Mucosa of descending colon (tissue), 3 donors: ENCODE measurements at regions not wholly inside any gene's neighbourhood (a gene's known extent, or its start where the extent isn't known, plus 50 kb on each side); places are given as distances from the start of the nearest gene placed in this dataset.

Experiments
- ATAC-seq: fragments of 200-7000 bp; cut with Tn5 transposase; one replicate; pipeline ENCODE4 v1.9.1; 2020; ENCODE audit warnings: mild to moderate bottlenecking, moderate library complexity
- DNase-seq, 3 donors: peaks; one replicate each; pipeline ENCODE4 v3.0.0-alpha.2; 2020
- H3K36me3 ChIP-seq: fragments of 200-600 bp; one replicate; pipeline ENCODE4 v1.8.0; 2021; ENCODE audit warnings: low read depth, mild to moderate bottlenecking
- H3K4me1 ChIP-seq: fragments of 200-600 bp; one replicate; pipeline ENCODE4 v1.8.0; 2021; ENCODE audit warnings: low read depth, mild to moderate bottlenecking
- H3K4me3 ChIP-seq: fragments of 200-600 bp; one replicate; pipeline ENCODE4 v1.8.0; 2021; ENCODE audit warnings: mild to moderate bottlenecking
- H3K9me3 ChIP-seq: fragments of 200-600 bp; one replicate; pipeline ENCODE4 v1.8.0; 2021; ENCODE audit warnings: mild to moderate bottlenecking
- CTCF ChIP-seq: fragments of 200-600 bp; IDR thresholded peaks from one replicate; pipeline ENCODE4 v1.8.0; 2022; ENCODE audit warnings: antibody characterized with exemption, mild to moderate bottlenecking
- intact Hi-C, 2 donors: fragments of 100-400 bp; cut with DNase I in 1 of 2; cut with micrococcal nuclease in 1 of 2; formaldehyde crosslinking; loops; one replicate each; pipeline versions ENCODE4 v1.11.0 to v1.11.1; 2022; cut with DNase I, micrococcal nuclease
- donor health status: DM: no; HTN: no; CAD: no; lungs with moderate emphysema.
- donor health status: DM: no; HTN: no; CAD: no.
- donor health status: DM: no; HTN: yes; CAD: no.

- no peak for DNase-seq
- Histone ChIP-seq H3K9me3 (no peaks in the 10 kb centered on the region), H3K4me1 (no peaks in the 10 kb centered on the region), H3K36me3 (no peaks in the 10 kb centered on the region), H3K4me3 (no peak overlapping the region)
- intact Hi-C loops, result no loop called here
- ATAC-seq, result no peak
- TF ChIP-seq CTCF, result no peak
Observed at GRCh38 chr2:52974127-52974526, 793.5 kb upstream of the CHAC2 start.

DNA sequence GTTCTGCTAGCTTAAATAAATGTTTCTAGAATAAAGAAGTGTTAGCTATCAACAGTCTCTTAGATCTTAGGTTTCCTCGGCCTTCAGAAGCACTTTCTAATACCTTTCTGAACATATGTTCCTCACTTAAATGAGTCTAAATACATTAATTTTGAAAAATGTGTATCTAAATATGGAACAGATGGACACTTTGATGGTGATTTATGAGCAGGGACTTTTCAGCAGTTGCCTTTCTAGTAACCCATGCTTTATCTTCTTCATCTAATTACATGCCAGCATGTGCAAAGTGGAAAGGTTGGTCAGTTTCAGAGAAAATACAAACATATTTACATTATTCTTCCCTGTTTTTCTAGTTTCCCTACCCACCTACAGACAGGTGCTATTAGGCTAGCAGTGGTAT is 797.0 kb upstream of the CHAC2 start:
- ATAC-seq, result no peak
- intact Hi-C loops, result no loop called here
- H3K4me3 ChIP-seq, result no peak overlapping the region
- no peak for TF ChIP-seq CTCF
- no peaks in the 10 kb centered on the region for H3K36me3 ChIP-seq
- no peak for DNase-seq
- no peaks in the 10 kb centered on the region for H3K4me1 ChIP-seq
- no peaks in the 10 kb centered on the region for H3K9me3 ChIP-seq

- intact Hi-C loops, result no loop called here
- Histone ChIP-seq H3K4me3 (no peak overlapping the region), H3K36me3 (no peaks in the 10 kb centered on the region), H3K9me3 (no peaks in the 10 kb centered on the region), H3K4me1 (no peaks in the 10 kb centered on the region)
- TF ChIP-seq CTCF, result no peak
- ATAC-seq (no peak), DNase-seq (no peak)
Observed at GRCh38 chr2:52968043-52968442, 799.6 kb upstream of the CHAC2 start.

DNA sequence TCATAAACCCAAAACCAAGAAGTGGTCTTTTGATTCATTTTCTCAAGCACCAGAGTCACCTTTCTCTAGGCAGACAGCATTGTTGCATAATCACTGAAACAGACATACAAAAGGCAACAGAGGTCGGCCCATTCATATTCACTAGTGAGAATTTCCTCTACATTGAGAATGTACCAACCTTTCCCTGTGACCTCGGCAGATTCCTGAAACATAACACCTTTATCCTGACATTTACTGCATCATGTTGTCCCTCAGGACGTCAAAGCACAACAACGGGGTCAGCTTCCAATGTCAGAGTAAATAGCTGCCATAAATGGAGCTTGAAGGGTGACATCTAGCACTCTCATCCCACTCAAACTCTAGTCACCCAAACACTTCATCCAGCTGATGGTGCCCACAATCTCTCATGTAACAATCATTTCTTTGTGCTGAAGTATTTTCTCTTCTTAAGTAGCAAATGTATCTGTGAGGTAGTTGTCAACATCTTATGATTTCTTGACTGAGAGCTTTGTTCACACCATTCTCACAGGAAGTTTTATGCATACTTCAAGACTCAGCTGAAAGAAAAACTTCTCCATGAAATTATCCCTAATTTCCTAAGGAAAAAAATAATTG is 802.6 kb upstream of the CHAC2 start:
- Histone ChIP-seq H3K36me3 (no peaks in the 10 kb centered on the region), H3K4me3 (no peak overlapping the region), H3K9me3 (no peaks in the 10 kb centered on the region), H3K4me1 (no peaks in the 10 kb centered on the region)
- no peak for ATAC-seq
- DNase-seq, result no peak
- intact Hi-C loops, result no loop called here
- TF ChIP-seq CTCF, result no peak

DNA sequence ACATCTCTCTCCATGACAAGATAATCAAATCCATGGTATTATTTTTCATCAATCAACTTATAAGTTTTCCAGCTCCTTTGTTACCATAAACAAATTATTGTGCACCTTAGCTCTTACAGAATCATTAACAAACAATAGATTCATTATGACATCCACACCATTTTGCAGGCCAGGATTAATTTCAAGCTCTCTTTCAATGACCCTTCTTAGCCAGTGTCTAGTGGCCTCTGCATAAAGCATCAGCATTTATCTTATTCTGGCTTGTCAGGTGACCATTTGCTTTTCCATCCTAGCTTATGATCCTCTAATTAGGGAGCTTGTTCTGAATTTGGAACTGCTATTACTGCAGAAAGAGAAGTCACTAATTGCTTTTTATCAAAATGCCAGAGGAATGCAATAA is 806.2 kb upstream of the CHAC2 start:
- ATAC-seq, result no peak

More for the DNA sequence above, 806.2 kb upstream of the CHAC2 start:
- Histone ChIP-seq H3K4me1 (no peaks in the 10 kb centered on the region), H3K4me3 (no peak overlapping the region), H3K36me3 (no peaks in the 10 kb centered on the region), H3K9me3 (no peaks in the 10 kb centered on the region)
- TF ChIP-seq CTCF, result no peak
- intact Hi-C loops, result no loop called here
- no peak for DNase-seq
